H9 (cell line): ENCODE measurements at regions not wholly inside any gene's neighbourhood (a gene's known extent, or its start where the extent isn't known, plus 50 kb on each side); places are given as distances from the start of the nearest gene placed in this dataset.

Experiments
- DNase-seq: peaks from one replicate; pipeline ENCODE4 v3.0.0-alpha.2; 2017
- H2AFZ ChIP-seq: one replicate; pipeline ENCODE4 v1.6.1; 2013; ENCODE audit warnings: mild to moderate bottlenecking, low read length, control low read depth, moderate library complexity
- H2AK5ac ChIP-seq: 2 replicates; pipeline ENCODE4 v1.6.1; 2013; ENCODE audit warnings: low read length, control low read depth, mixed read lengths; ENCODE audit not compliant: insufficient read length
- H2BK120ac ChIP-seq: one replicate; pipeline ENCODE4 v1.6.1; 2013; ENCODE audit warnings: low read depth, mild to moderate bottlenecking, low read length, control low read depth, inconsistent platforms; ENCODE audit not compliant: poor library complexity, severe bottlenecking
- H2BK12ac ChIP-seq: 2 replicates; pipeline ENCODE4 v1.6.1; 2013; ENCODE audit warnings: low read length, control low read depth, mixed read lengths, low read depth; ENCODE audit not compliant: insufficient read length
- H2BK15ac ChIP-seq: 2 replicates; pipeline ENCODE4 v1.6.1; 2013; ENCODE audit warnings: low read depth, low read length, control low read depth
- H2BK20ac ChIP-seq: one replicate; pipeline ENCODE4 v1.6.1; 2013; ENCODE audit warnings: low read depth, mild to moderate bottlenecking, low read length, control low read depth, inconsistent platforms; ENCODE audit not compliant: poor library complexity, severe bottlenecking
- H2BK5ac ChIP-seq: 2 replicates; pipeline ENCODE4 v1.6.1; 2013; ENCODE audit warnings: low read length, control low read depth, mixed read lengths; ENCODE audit not compliant: insufficient read length
- H3K14ac ChIP-seq: 2 replicates; pipeline ENCODE4 v1.6.1; 2013; ENCODE audit warnings: low read length, control low read depth; ENCODE audit not compliant: insufficient read depth
- H3K18ac ChIP-seq: 2 replicates; pipeline ENCODE4 v1.6.1; 2013; ENCODE audit warnings: low read depth, mild to moderate bottlenecking, mixed read lengths, low read length, control low read depth; ENCODE audit not compliant: insufficient read length
- H3K23ac ChIP-seq: 2 replicates; pipeline ENCODE4 v1.6.1; 2013; ENCODE audit warnings: low read length, control low read depth, mixed read lengths, low read depth; ENCODE audit not compliant: insufficient read length
- H3K23me2 ChIP-seq: 2 replicates; pipeline ENCODE4 v1.6.1; 2013; ENCODE audit warnings: low read depth, mild to moderate bottlenecking, mixed read lengths, low read length, control low read depth; ENCODE audit not compliant: insufficient read length, poor library complexity, severe bottlenecking
- H3K27ac ChIP-seq: 2 replicates; pipeline ENCODE4 v1.5.1; 2013; ENCODE audit warnings: low read length, control low read depth, mixed read lengths, low read depth; ENCODE audit not compliant: insufficient read length
- H3K27me3 ChIP-seq: 2 replicates; pipeline ENCODE4 v1.6.1; 2013; ENCODE audit warnings: low read length, control low read depth, inconsistent platforms; ENCODE audit not compliant: insufficient read depth
- H3K4ac ChIP-seq: 2 replicates; pipeline ENCODE4 v1.6.1; 2013; ENCODE audit warnings: low read depth, mild to moderate bottlenecking, control low read depth, inconsistent platforms, low read length, moderate library complexity
- H3K4me1 ChIP-seq: 2 replicates; pipeline ENCODE4 v1.6.1; 2013; ENCODE audit warnings: low read length, control low read depth, inconsistent platforms; ENCODE audit not compliant: insufficient read depth
- H3K4me2 ChIP-seq: 2 replicates; pipeline ENCODE4 v1.6.1; 2013; ENCODE audit warnings: low read length, control low read depth, mixed read lengths; ENCODE audit not compliant: insufficient read length, insufficient read depth
- H3K56ac ChIP-seq: 2 replicates; pipeline ENCODE4 v1.6.1; 2013; ENCODE audit warnings: low read depth, mild to moderate bottlenecking, mixed read lengths, low read length, control low read depth; ENCODE audit not compliant: insufficient read length
- H3K79me1 ChIP-seq: 2 replicates; pipeline ENCODE4 v1.6.1; 2013; ENCODE audit warnings: low read depth, mild to moderate bottlenecking, moderate library complexity, low read length, control low read depth, inconsistent platforms; ENCODE audit not compliant: insufficient read depth, poor library complexity, severe bottlenecking
- H3K79me2 ChIP-seq: 2 replicates; pipeline ENCODE4 v1.6.1; 2013; ENCODE audit warnings: low read length, control low read depth, inconsistent platforms; ENCODE audit not compliant: insufficient read depth
- H3K9ac ChIP-seq: 2 replicates; pipeline ENCODE4 v1.6.1; 2013; ENCODE audit warnings: low read length, control low read depth, mixed read lengths; ENCODE audit not compliant: insufficient read length; ENCODE audit errors: extremely low read depth
- H3K9me3 ChIP-seq: one replicate; pipeline ENCODE4 v1.6.1; 2013; ENCODE audit warnings: low read depth, low read length, inconsistent platforms; ENCODE audit not compliant: control insufficient read depth
- H3T11ph ChIP-seq: one replicate; pipeline ENCODE4 v1.6.1; 2013; ENCODE audit warnings: mild to moderate bottlenecking, low read length, control low read depth, inconsistent platforms
- H4K20me1 ChIP-seq: one replicate; pipeline ENCODE4 v1.6.1; 2013; ENCODE audit not compliant: control insufficient read depth, insufficient read length, insufficient read depth
- H4K5ac ChIP-seq: 2 replicates; pipeline ENCODE4 v1.6.1; 2013; ENCODE audit warnings: low read depth, mild to moderate bottlenecking, mixed read lengths, low read length, control low read depth; ENCODE audit not compliant: insufficient read length
- H4K8ac ChIP-seq: replicated peaks from 2 replicates; pipeline ENCODE4 v1.6.1; 2013; ENCODE audit warnings: low read length, control low read depth, mixed read lengths, low read depth; ENCODE audit not compliant: insufficient read length
- H4K91ac ChIP-seq: 2 replicates; pipeline ENCODE4 v1.6.1; 2013; ENCODE audit warnings: low read depth, mild to moderate bottlenecking, moderate library complexity, mixed read lengths, low read length, control low read depth; ENCODE audit not compliant: insufficient read length
- H3K27ac Mint-ChIP-seq, 3 experiments: 2 replicates in 2 of 3; 3 replicates in 1 of 3; pipeline ENCODE4 v1.8.0; 2020 to 2021; ENCODE audit warnings: mixed read lengths in 3 of 3, mild to moderate bottlenecking in 1 of 3, moderate library complexity in 1 of 3
- H3K27me3 Mint-ChIP-seq: 2 replicates; pipeline ENCODE4 v1.8.0; 2021; ENCODE audit warnings: low read depth, mild to moderate bottlenecking, moderate library complexity, mixed read lengths
- H3K36me3 Mint-ChIP-seq, 3 experiments: 2 replicates in 2 of 3; 3 replicates in 1 of 3; pipeline ENCODE4 v1.8.0; 2020 to 2021; ENCODE audit warnings: low read depth in 3 of 3, mixed read lengths in 3 of 3; ENCODE audit not compliant: insufficient read depth in 1 of 3
- H3K4me1 Mint-ChIP-seq, 2 experiments: 2 replicates each; pipeline ENCODE4 v1.8.0; 2020; ENCODE audit warnings: mixed read lengths in 2 of 2
- H3K4me3 Mint-ChIP-seq, 2 experiments: 2 replicates in 1 of 2; 3 replicates in 1 of 2; pipeline ENCODE4 v1.8.0; 2020 to 2021; ENCODE audit warnings: mild to moderate bottlenecking in 2 of 2, mixed read lengths in 2 of 2, moderate library complexity in 1 of 2
- H3K9me3 Mint-ChIP-seq, 2 experiments: 2 replicates in 1 of 2; 3 replicates in 1 of 2; pipeline ENCODE4 v1.8.0; 2020; ENCODE audit warnings: mild to moderate bottlenecking in 2 of 2, mixed read lengths in 2 of 2, moderate library complexity in 1 of 2
- CTCF ChIP-seq: fragments of 200-600 bp; sonication (generic); conservative IDR thresholded peaks from 3 replicates; pipeline ENCODE4 v1.8.0; 2021; ENCODE audit warnings: antibody characterized with exemption, mild to moderate bottlenecking

- H2BK12ac ChIP-seq: no peak overlapping the region
- H3K4me2 ChIP-seq: no peak overlapping the region
- no peak overlapping the region for H2BK120ac ChIP-seq
- H4K91ac ChIP-seq: no peak overlapping the region
- H3K9me3 ChIP-seq: no peaks in the 10 kb centered on the region
- no peak overlapping the region for H3K18ac ChIP-seq
- H3K56ac ChIP-seq: no peak overlapping the region
- H4K8ac ChIP-seq: no peak overlapping the region
- H3K27ac ChIP-seq: no peak overlapping the region
- no peak overlapping the region for H3K4ac ChIP-seq
- no peak overlapping the region for H2BK15ac ChIP-seq
- H2AFZ ChIP-seq: no peak overlapping the region
- no peak overlapping the region for H2BK20ac ChIP-seq
- H3K4me1 ChIP-seq: no peaks in the 10 kb centered on the region
- H3K9ac ChIP-seq: no peak overlapping the region
- Mint-ChIP-seq H3K4me3 (no peak overlapping the region), H3K27ac (peak overlapping the region in 1 of 3 experiments; percentile 75; a peak in 3 of 7 replicates), H3K36me3 (no peaks in the 10 kb centered on the region), H3K27me3 (no peaks in the 10 kb centered on the region), H3K4me1 (peaks cover 6 to 12% of the 10 kb centered on the region in 2 experiments), H3K9me3 (peaks cover 0 to 2% of the 10 kb centered on the region in 2 experiments; a peak in 1 of 5 replicates)
- no peaks in the 10 kb centered on the region for H3K23me2 ChIP-seq
- no peak overlapping the region for H3T11ph ChIP-seq
- no peak overlapping the region for H4K5ac ChIP-seq
- H2BK5ac ChIP-seq: no peak overlapping the region
- no peaks in the 10 kb centered on the region for H4K20me1 ChIP-seq
- no peaks in the 10 kb centered on the region for H3K27me3 ChIP-seq
- no peak overlapping the region for H2AK5ac ChIP-seq
- no peak for TF ChIP-seq CTCF
- DNase-seq: no peak
- H3K79me2 ChIP-seq: no peaks in the 10 kb centered on the region
- H3K14ac ChIP-seq: no peak overlapping the region
- H3K79me1 ChIP-seq: no peaks in the 10 kb centered on the region
- H3K23ac ChIP-seq: no peak overlapping the region
Observed at GRCh38 chr2:51633073-51633472, 601.1 kb upstream of the NRXN1 start.
